ENCODE measurements at regions not wholly inside any gene's neighbourhood (a gene's known extent, or its start where the extent isn't known, plus 50 kb on each side); places are given as distances from the start of the nearest gene placed in this dataset.
"Not testable (repeated sequence)": the region's sequence is repeated elsewhere in the genome, so short reads cannot be mapped to it uniquely, and the experiment has no call there.

DNA sequence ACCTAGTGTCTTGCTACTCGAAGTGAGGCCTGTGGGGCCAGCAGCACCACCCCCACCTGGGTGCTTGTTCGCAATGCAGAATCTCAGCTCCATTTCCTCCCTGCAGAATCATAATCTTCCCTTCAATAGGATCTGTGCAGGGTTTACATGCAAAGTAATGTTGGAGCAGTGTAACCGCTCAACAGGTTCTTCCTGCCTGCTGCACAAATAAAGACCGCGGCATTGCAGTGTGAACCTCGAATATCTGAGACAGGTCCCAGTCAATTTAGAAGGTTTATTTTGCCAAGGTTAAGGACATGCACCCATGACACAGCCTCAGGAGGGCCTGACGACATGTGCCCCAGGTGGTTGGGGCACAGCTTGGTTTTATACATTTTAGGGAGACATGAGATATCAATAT lies 119.2 kb downstream of the TLR5 start:
- intact Hi-C loops (cut with DNase I) = no loop called here
- Histone ChIP-seq H3K4me1 (no peaks in the 10 kb centered on the region), H3K4me3 (no peak overlapping the region), H3K36me3 (no peaks in the 10 kb centered on the region), H3K27me3 (no peaks in the 10 kb centered on the region), H3K27ac (no peak overlapping the region), H3K9me3 (no peaks in the 10 kb centered on the region)
- no peak for TF ChIP-seq POLR2A (IDR thresholded peaks at IDR 0.05)
- TF ChIP-seq, protein P1, sequence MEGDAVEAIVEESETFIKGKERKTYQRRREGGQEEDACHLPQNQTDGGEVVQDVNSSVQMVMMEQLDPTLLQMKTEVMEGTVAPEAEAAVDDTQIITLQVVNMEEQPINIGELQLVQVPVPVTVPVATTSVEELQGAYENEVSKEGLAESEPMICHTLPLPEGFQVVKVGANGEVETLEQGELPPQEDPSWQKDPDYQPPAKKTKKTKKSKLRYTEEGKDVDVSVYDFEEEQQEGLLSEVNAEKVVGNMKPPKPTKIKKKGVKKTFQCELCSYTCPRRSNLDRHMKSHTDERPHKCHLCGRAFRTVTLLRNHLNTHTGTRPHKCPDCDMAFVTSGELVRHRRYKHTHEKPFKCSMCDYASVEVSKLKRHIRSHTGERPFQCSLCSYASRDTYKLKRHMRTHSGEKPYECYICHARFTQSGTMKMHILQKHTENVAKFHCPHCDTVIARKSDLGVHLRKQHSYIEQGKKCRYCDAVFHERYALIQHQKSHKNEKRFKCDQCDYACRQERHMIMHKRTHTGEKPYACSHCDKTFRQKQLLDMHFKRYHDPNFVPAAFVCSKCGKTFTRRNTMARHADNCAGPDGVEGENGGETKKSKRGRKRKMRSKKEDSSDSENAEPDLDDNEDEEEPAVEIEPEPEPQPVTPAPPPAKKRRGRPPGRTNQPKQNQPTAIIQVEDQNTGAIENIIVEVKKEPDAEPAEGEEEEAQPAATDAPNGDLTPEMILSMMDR (IDR thresholded peaks at IDR 0.05) = no peak
- DNase-seq (no peak), ATAC-seq (no peak)
- 100% methylated on average over 4 of the region's 7 CpGs for WGBS (ENCODE audit: insufficient coverage, low coverage, low lambda C conversion rate, missing lambda C conversion rate)

DNA sequence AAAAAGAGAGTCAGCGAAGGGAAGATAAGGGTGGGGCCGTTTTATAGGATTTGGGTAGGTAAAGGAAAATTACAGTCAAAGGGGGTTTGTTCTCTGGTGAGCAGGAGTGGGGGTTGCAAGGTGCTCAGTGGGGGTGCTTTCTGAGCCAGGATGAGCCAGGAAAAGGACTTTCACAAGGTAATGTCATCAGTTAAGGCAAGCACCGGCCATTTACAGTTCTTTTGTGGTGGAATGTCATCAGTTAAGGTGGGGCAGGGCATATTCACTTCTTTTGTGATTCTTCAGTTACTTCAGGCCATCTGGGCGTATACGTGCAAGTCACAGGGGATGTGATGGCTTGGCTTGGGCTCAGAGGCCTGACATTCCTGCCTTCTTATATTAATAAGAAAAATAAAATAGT lies 118.6 kb downstream of the TLR5 start:
- H3K27me3 ChIP-seq; H3K27ac ChIP-seq; H3K36me3 ChIP-seq; H3K4me1 ChIP-seq; ATAC-seq; intact Hi-C loops (cut with DNase I); DNase-seq; H3K9me3 ChIP-seq; H3K4me3 ChIP-seq: not testable (repeated sequence)
- 83% methylated on average over 3 of the region's 5 CpGs for WGBS (ENCODE audit: insufficient coverage, low coverage, low lambda C conversion rate, missing lambda C conversion rate)

DNA sequence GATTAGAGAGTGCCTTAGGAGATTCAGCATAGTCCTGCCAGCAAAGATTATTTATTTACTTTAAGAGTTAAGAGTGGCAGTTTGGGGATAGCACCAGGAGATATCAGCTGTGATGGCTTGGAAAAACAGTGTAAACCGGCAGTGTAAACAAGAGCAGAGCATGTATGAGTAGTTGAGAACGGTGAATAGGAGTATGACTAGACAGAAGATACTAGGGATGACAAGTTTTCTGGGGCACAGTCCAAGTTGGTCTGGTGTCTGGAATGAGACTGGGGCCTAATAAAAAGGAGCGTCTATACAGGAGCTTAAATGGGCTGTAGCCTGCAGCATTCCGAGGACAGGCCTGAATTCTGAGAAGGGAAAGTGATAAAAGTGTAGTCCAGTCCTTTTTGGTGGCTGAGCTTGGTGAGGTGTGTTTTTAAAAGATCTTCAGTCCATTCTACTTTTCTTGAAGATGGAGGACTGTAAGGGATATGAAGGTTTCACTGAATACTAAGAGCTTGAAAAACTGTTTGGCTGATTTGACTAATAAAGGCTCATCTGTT lies 117.8 kb downstream of the TLR5 start:
- ATAC-seq; H3K27me3 ChIP-seq; DNase-seq; intact Hi-C loops (cut with DNase I); H3K9me3 ChIP-seq; H3K4me3 ChIP-seq; H3K4me1 ChIP-seq; H3K27ac ChIP-seq; H3K36me3 ChIP-seq: not testable (repeated sequence)
- 85% methylated on average over 3 of the region's 4 CpGs for whole genome bisulfite sequencing (ENCODE audit: insufficient coverage, low coverage, low lambda C conversion rate, missing lambda C conversion rate)

DNA sequence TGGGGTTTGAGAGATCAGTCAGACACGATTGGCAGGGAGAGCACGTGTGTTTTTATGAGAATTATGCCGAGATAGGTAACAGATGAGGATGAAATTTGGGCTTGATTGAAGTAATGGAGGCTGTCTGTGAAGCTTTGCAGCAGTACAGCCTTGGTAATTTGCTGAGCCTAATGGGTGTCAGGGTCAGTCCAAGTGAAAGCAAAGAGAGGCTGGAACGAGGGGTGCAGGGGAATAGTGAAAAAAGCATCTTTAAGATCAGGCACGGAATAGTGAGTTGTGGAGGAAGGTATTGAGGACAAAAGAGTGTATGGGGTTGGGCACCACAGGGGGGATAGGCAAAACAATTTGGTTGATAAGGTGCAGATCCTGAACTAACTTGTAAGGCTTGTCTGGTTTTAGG lies 116.4 kb downstream of the TLR5 start:
- H3K4me3 ChIP-seq; H3K36me3 ChIP-seq; intact Hi-C loops (cut with DNase I); DNase-seq; H3K9me3 ChIP-seq; ATAC-seq; H3K4me1 ChIP-seq; H3K27ac ChIP-seq; H3K27me3 ChIP-seq: not testable (repeated sequence)
- WGBS (ENCODE audit: insufficient coverage, low coverage, low lambda C conversion rate, missing lambda C conversion rate) = 65% methylated on average over 5 of the region's 5 CpGs

DNA sequence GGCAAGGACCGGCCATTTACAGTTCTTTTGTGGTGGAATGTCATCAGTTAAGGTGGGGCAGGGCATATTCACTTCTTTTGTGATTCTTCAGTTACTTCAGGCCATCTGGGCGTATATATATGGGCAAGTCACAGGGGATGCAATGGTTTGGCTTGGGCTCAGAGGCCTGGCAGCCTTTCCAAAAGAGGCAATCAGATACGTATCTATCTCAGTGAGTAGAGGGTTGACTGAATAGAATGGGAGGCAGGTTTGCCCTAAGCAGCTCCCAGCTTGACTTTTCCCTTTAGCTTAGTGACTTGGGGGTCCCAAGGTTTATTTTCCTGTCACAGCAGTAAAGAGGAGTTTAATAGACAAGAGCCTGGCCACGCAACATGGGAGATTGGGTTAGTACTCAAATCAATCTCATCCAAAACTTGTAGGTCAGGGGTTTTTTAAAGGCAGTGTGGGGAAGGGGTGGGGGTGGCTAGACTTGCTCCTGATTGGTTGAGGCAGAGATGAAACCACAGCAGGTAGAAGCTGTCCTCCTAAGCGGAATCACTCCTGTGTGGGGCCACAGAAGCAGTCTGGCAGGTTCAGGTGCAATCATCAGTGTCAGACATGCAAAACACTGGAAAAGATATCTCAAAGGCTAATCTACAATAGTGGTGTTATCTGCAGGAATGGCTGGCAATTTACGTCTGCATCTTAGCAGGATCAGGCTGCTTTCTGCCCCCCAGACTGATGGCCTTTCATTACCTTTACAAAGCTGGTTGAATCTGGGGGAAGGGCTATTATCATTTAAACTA lies 112.9 kb downstream of the TLR5 start:
- Histone ChIP-seq H3K4me1 (no peaks in the 10 kb centered on the region), H3K4me3 (no peak overlapping the region), H3K27me3 (no peaks in the 10 kb centered on the region), H3K9me3 (no peaks in the 10 kb centered on the region), H3K36me3 (no peaks in the 10 kb centered on the region), H3K27ac (no peak overlapping the region)
- DNase-seq = no peak
- TF ChIP-seq POLR2A (IDR thresholded peaks at IDR 0.05) = no peak
- TF ChIP-seq, protein P1 (IDR thresholded peaks at IDR 0.05) = no peak
- WGBS (ENCODE audit: insufficient coverage, low coverage, low lambda C conversion rate, missing lambda C conversion rate) = 84% methylated on average over 3 of the region's 6 CpGs
- ATAC-seq = no peak
- intact Hi-C loops (cut with DNase I) = no loop called here

DNA sequence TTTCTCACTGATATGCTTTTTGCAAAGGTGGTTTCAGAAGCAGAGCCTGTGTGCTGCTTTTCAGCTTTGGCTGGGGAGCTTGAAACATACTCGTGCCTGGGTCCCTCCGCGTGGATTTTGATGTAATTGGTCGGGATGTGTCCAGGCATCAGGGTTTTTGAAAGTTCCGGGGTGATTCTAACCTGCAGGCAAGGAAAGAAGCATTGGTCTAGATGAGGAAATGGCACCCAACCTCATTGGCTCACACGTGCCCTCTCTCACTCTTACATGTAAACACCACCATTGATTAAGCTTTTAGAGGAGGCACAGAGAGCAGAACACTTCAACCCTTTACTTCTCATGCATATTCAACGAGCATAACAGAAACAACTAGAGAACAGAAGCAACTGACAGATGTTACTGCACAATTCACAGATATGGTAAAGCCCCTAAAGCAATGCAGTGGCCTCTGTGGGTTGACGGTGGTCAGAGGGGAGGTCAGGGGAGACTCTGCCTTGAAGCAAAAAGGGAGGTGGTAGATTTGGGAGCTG lies 112.1 kb downstream of the TLR5 start:
- DNase-seq = no peak
- no peak overlapping the region for H3K4me3 ChIP-seq
- no peaks in the 10 kb centered on the region for H3K27me3 ChIP-seq
- 85% methylated on average over 6 of the region's 8 CpGs for WGBS (ENCODE audit: insufficient coverage, low coverage, low lambda C conversion rate, missing lambda C conversion rate)
- no peaks in the 10 kb centered on the region for H3K9me3 ChIP-seq
- intact Hi-C loops (cut with DNase I) = no loop called here
- no peak overlapping the region for H3K27ac ChIP-seq
- TF ChIP-seq POLR2A (IDR thresholded peaks at IDR 0.05) = no peak
- TF ChIP-seq, protein P1 (IDR thresholded peaks at IDR 0.05) = no peak
- ATAC-seq = no peak
- H3K4me1 ChIP-seq = no peaks in the 10 kb centered on the region
- H3K36me3 ChIP-seq = no peaks in the 10 kb centered on the region

Data from right lobe of liver (tissue), 6 donors.